ENCODE measurements at regions not wholly inside any gene's neighbourhood (a gene's known extent, or its start where the extent isn't known, plus 50 kb on each side); places are given as distances from the start of the nearest gene placed in this dataset.
A peak's percentile ranks its signal among the peaks of the same experiment; 100 is the strongest.
"Not testable (repeated sequence)": the region's sequence is repeated elsewhere in the genome, so short reads cannot be mapped to it uniquely, and the experiment has no call there.

DNA sequence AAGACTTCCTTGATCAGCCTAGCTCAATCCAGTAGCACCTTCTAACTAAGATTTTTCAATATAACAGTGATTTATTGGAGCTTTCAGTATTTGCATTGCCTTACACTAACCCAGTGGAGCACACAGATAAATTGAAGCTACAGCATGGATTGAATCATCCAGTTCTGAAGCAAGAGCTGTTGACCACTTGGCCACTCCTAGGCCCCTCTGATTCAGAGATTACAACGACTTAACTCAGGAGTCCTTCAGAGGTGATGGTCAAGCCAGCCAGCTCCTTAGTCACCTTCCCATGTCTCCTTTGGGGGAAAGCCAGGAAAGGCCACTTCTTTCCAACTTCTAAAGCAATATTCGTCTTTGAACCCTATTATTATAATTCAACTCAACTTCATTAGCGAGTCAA is 151.8 kb downstream of the TENT5C start:
- intact Hi-C loops (cut with micrococcal nuclease), result loop anchor here (1.0 to 5.0 kb wide), 7 partner anchors 83 to 689 kb away; no protein-coding TSS in a partner anchor
- TF ChIP-seq, protein P1, sequence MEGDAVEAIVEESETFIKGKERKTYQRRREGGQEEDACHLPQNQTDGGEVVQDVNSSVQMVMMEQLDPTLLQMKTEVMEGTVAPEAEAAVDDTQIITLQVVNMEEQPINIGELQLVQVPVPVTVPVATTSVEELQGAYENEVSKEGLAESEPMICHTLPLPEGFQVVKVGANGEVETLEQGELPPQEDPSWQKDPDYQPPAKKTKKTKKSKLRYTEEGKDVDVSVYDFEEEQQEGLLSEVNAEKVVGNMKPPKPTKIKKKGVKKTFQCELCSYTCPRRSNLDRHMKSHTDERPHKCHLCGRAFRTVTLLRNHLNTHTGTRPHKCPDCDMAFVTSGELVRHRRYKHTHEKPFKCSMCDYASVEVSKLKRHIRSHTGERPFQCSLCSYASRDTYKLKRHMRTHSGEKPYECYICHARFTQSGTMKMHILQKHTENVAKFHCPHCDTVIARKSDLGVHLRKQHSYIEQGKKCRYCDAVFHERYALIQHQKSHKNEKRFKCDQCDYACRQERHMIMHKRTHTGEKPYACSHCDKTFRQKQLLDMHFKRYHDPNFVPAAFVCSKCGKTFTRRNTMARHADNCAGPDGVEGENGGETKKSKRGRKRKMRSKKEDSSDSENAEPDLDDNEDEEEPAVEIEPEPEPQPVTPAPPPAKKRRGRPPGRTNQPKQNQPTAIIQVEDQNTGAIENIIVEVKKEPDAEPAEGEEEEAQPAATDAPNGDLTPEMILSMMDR (IDR thresholded peaks at IDR 0.05), result no peak
- no peaks in the 10 kb centered on the region for H3K9me3 Mint-ChIP-seq
- ChIA-PET CTCF (interaction anchor here (0.7 to 11.3 kb wide), 17 partner anchors 11 to 690 kb away, joined by 3 to 239 read pairs (median 4); no protein-coding TSS in a partner anchor), POLR2A (interaction anchor here (0.6 to 1.8 kb wide), 2 partner anchors 130 to 222 kb away, joined by 3 to 8 read pairs; no protein-coding TSS in a partner anchor)
- no peaks in the 10 kb centered on the region for H3K36me3 Mint-ChIP-seq (ENCODE audit: low read depth)
- no peak overlapping the region for H3K27ac Mint-ChIP-seq
- H3K4me1 Mint-ChIP-seq, result peaks cover 12% of the 10 kb centered on the region
- DNase-seq (no peak), ATAC-seq (ENCODE audit: low read depth) (no peak)
- no peak overlapping the region for H3K4me3 Mint-ChIP-seq
- peaks cover 15% of the 10 kb centered on the region for H3K27me3 Mint-ChIP-seq

DNA sequence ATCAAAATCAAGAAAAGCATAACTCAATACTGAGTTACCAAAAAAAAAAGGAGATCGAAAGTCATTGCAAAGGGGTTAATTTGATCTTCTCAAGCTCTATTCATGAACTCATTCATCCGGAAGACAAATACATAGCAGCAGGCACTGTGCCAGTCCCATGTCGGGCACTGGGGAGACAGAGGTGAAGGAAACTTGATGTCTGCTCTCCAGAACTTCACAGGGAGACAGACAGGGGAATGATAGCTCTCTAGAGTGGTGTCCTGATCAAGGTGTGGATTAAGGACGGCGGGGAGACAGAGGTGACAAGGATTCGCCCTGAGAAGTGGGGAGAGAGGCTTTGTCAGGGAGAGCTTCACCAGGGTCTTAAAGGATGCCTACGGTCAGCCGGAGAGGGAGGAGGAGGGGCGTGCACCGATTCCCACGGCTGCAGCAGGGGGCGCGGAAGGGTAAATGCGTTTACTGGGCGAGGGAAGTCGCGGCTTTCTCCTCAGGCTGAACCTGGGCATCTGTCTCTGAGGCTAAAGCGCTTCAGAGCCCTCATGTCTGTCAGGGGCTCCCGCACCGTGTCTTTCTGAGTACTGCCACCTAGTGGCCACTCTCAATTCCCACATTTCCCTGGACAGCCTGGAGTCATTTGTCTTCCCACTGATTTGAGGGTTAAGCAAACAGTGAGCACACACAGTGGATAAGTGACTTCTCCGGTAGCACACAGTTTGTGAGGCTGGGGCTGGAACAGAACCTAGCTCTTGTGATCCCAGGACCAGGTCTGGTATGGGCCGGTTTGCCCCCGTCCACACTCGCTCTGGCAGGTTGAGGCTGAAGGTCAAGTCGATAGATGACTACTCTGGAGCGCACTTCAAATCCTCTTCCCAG is 152.8 kb downstream of the TENT5C start:
- TF ChIP-seq, protein P1 (IDR thresholded peaks at IDR 0.05), result peak; percentile 45
- CTCF ChIA-PET, result interaction anchor here (0.7 to 11.3 kb wide), 18 partner anchors 12 to 691 kb away, joined by 3 to 239 read pairs (median 4); no protein-coding TSS in a partner anchor
- H3K27ac Mint-ChIP-seq, result no peak overlapping the region
- ATAC-seq (ENCODE audit: low read depth), result peak; percentile 92
- H3K36me3 Mint-ChIP-seq (ENCODE audit: low read depth), result no peaks in the 10 kb centered on the region
- peak; percentile 45 for DNase-seq
- H3K27me3 Mint-ChIP-seq, result peaks cover 15% of the 10 kb centered on the region
- peaks cover 12% of the 10 kb centered on the region for H3K4me1 Mint-ChIP-seq
- peak overlapping the region; percentile 73 for H3K4me3 Mint-ChIP-seq
- intact Hi-C loops (cut with micrococcal nuclease), result loop anchor here (1.0 to 5.0 kb wide), 7 partner anchors 84 to 690 kb away; no protein-coding TSS in a partner anchor
- POLR2A ChIA-PET, result interaction anchor here (0.6 to 1.8 kb wide), 3 partner anchors 89 to 223 kb away, joined by 3 to 8 read pairs (median 3); no protein-coding TSS in a partner anchor
- no peaks in the 10 kb centered on the region for H3K9me3 Mint-ChIP-seq

DNA sequence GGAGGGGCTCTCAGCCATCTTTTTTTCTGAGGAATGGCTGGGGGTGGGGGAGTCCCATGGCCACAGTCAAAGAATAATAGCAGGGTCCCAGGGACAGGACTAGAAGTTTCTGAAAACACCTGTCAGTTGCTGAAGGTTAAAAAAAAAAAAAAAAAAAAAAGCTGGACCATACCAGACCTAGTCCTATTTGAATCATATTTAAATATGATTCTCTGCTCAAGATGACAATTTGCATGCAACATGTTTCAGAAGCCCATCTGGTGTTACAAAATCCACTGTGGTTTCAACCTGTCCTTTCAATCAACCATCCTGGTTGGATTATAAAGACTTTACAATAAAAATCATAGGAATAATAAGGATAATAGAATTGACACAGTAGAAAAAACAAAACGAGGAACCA is 153.7 kb downstream of the TENT5C start:
- DNase-seq (no peak), ATAC-seq (ENCODE audit: low read depth) (no peak)
- peaks cover 10% of the 10 kb centered on the region for H3K4me1 Mint-ChIP-seq
- H3K4me3 Mint-ChIP-seq, result no peak overlapping the region
- ChIA-PET POLR2A (no interaction called here), CTCF (interaction anchor here (0.7 to 11.3 kb wide), 5 partner anchors 191 to 249 kb away, joined by 3 to 239 read pairs (median 8); no protein-coding TSS in a partner anchor)
- peaks cover 10% of the 10 kb centered on the region for H3K27me3 Mint-ChIP-seq
- intact Hi-C loops (cut with micrococcal nuclease), result loop anchor here (2.0 to 5.0 kb wide), 2 partner anchors 447 to 637 kb away; no protein-coding TSS in a partner anchor
- TF ChIP-seq, protein P1 (IDR thresholded peaks at IDR 0.05), result no peak
- H3K27ac Mint-ChIP-seq, result no peak overlapping the region
- no peaks in the 10 kb centered on the region for H3K36me3 Mint-ChIP-seq (ENCODE audit: low read depth)
- peaks cover 3% of the 10 kb centered on the region for H3K9me3 Mint-ChIP-seq

DNA sequence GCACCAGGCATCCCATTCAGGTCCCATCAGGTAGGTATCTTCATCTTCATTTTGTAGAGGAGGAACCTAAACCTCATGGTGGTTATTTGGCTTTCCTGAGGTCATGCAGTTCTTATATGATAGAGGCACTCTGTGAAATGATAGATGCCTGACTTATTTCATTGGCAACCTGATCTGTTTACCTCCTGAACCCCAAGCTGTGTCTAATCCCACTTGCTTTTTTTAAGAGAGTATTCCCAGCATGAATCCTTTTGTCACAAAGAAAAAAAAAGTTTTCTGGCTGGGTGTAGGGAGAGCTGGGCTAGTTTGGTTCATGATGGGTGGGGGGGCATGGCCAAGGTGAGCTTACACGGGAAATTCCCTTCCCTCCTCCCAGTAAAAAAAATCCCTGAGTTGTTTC is 154.2 kb downstream of the TENT5C start:
- H3K9me3 Mint-ChIP-seq, result peaks cover 4% of the 10 kb centered on the region
- no peaks in the 10 kb centered on the region for H3K36me3 Mint-ChIP-seq (ENCODE audit: low read depth)
- no peak for ATAC-seq (ENCODE audit: low read depth)
- H3K27ac Mint-ChIP-seq, result no peak overlapping the region
- no peak for DNase-seq
- intact Hi-C loops (cut with micrococcal nuclease), result no loop called here
- POLR2A ChIA-PET, result no interaction called here
- H3K27me3 Mint-ChIP-seq, result peaks cover 10% of the 10 kb centered on the region
- CTCF ChIA-PET, result interaction anchor here (0.7 to 11.3 kb wide), 3 partner anchors 169 to 249 kb away, joined by 3 to 211 read pairs (median 5); no protein-coding TSS in a partner anchor
- H3K4me3 Mint-ChIP-seq, result no peak overlapping the region
- H3K4me1 Mint-ChIP-seq, result peaks cover 10% of the 10 kb centered on the region
- TF ChIP-seq, protein P1 (IDR thresholded peaks at IDR 0.05), result no peak

DNA sequence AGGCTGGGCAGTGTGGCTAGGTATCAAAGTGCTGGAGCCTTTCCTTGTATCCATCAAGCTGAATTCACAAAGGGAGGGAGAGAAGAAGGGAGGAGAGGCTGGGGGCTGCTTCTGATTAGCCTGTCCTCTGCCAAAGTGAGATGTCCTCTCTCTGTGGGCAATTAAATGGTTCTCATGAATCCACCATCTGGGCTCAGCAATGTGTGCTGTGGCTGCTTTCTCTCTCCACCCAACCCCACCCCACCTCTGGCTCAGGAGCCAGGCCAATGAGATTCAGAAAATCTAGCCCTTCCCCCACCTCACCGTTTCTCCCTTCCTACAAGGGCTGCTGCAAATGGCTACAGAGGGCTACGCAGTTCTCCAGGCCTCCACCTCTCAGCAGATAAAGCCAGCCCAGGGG is 154.6 kb downstream of the TENT5C start:
- peaks cover 4% of the 10 kb centered on the region for H3K9me3 Mint-ChIP-seq
- no peak overlapping the region for H3K4me3 Mint-ChIP-seq
- H3K27ac Mint-ChIP-seq, result no peak overlapping the region

DNA sequence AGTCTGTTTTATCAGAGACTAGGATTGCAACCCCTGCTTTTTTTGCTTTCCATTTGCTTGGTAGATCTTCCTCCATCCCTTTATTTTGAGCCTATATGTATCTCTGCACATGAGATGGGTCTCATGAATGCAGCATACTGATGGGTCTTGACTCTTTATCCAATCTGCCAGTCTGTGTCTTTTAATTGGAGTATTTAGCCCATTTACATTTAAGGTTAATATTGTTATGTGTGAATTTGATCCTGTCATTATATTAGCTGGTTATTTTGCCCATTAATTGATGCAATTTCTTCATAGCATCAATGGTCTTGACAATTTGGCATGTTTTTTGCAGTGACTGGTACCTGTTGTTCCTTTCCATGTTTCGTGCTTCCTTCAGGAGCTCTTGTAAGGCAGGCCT is 161.7 kb downstream of the GDAP2 start:
- DNase-seq; H3K4me3 Mint-ChIP-seq; intact Hi-C loops (cut with micrococcal nuclease); CTCF ChIA-PET; POLR2A ChIA-PET; H3K4me1 Mint-ChIP-seq; ATAC-seq (ENCODE audit: low read depth); H3K36me3 Mint-ChIP-seq (ENCODE audit: low read depth); H3K27ac Mint-ChIP-seq: not testable (repeated sequence)
- H3K27me3 Mint-ChIP-seq, result peaks cover 14% of the 10 kb centered on the region
- H3K9me3 Mint-ChIP-seq, result peaks cover 37% of the 10 kb centered on the region

More for the DNA sequence above, 154.6 kb downstream of the TENT5C start:
- ChIA-PET CTCF (interaction anchor here (0.7 to 11.3 kb wide), 3 partner anchors 169 to 250 kb away, joined by 3 to 211 read pairs (median 5); no protein-coding TSS in a partner anchor), POLR2A (no interaction called here)
- intact Hi-C loops (cut with micrococcal nuclease), result no loop called here
- TF ChIP-seq, protein P1 (IDR thresholded peaks at IDR 0.05), result no peak
- DNase-seq (no peak), ATAC-seq (ENCODE audit: low read depth) (no peak)
- peaks cover 10% of the 10 kb centered on the region for H3K4me1 Mint-ChIP-seq
- no peaks in the 10 kb centered on the region for H3K36me3 Mint-ChIP-seq (ENCODE audit: low read depth)
- peaks cover 10% of the 10 kb centered on the region for H3K27me3 Mint-ChIP-seq

Measured in activated B cell treated with CpG ODN at 0.5 μM for 24 hours (primary cell).